Fibroblast of skin of left quadriceps (primary cell): ENCODE measurements at regions not wholly inside any gene's neighbourhood (a gene's known extent, or its start where the extent isn't known, plus 50 kb on each side); places are given as distances from the start of the nearest gene placed in this dataset.

Experiments
- DNase-seq, 2 experiments: peaks; one replicate each; pipeline ENCODE4 v3.0.0-alpha.2; 2013; ENCODE audit warnings: low read depth in 2 of 2

DNA sequence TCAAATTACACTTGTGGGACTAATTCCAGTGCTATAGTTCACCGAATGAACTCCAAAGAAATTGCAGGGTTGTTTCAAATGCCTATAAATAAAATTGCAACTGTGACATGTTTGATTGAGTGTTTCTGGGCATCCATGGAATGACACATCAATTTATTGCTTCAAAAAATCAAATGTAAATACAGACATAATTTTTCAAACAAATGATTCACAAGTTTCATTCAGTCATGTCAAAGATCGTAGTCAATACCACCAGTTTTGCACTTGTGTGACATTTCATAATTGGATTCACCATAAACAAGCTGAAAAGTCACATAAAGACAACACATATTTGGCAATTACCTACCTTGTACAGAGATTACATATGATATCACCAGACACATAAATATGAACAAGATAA lies 350.8 kb downstream of the CDH2 start:
- DNase-seq, result no peak

DNA sequence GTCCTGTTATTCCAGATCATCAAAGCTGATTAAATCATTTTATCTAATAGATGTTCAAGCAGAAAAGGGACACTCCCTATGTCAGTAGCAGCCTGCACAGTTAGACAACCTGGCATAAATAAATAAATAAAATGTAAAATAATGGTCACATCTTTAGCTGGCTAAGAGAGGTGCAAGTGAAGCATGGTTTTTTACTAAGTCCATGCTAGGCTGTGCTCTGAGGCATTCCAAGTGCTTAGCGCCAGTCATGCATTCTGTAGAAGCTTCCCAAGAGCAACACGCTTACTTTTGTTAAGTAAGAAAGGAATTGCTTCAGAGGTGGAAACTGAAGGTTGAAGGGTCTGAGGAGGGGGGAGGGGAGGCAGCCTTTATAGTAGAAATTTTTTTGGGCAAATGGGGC lies 351.2 kb downstream of the CDH2 start:
- no peak for DNase-seq

DNA sequence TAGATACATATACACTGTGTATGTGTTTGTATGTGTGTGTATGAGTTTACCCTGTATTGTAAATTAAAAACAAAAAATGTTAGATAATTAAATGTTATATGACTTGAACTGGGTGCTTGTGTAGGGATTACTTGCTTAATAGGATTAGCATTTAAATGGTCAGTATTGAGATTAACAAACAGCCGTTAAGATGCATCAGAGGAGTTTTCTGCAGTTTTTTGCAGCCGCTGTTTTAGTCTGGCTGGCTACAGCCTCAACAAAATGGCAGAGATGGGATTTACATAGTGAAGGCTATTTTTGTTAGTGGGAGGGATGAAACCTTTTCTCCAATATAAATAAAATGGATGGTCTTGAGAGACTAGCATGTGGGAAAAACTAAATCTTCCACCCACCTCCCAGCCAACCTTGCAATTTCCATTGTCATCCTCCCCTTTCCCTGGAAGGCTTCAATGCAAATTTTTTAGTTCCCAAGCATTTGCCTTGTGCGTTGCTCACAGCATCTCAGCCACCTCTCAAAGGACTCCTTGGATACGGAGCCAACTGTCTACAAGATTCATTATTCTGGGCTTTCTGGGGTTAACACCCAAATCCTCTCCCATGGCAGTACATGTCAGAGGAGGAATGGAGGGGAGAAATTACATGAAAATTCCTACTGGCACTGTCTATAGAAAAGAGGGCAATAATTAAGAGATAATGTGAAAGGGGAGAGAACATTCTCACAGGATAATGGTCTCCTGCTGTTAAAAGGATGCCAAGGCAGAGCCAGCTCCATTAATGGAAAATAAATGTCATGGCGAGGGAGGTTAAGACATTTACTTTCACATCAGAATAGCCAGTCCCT lies 351.9 kb downstream of the CDH2 start:
- DNase-seq, result no peak

DNA sequence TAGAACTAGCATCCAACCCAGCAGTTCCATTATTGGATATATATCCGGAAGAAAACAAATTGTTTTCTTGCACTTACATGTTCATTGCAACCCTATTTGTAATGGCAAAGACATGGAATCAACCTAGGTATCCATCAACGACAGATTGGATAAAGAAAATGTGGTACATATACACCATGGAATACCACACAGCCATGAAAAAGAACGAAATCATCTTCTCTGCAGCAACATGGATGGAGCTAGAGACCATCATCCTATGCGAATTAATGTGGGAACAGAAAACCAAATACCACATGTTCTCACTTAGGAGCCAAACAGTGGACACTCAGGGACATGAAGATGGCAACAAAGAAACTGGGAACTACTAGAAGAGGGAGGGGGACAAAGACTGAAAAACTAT lies 352.7 kb downstream of the CDH2 start:
- DNase-seq, result no peak

DNA sequence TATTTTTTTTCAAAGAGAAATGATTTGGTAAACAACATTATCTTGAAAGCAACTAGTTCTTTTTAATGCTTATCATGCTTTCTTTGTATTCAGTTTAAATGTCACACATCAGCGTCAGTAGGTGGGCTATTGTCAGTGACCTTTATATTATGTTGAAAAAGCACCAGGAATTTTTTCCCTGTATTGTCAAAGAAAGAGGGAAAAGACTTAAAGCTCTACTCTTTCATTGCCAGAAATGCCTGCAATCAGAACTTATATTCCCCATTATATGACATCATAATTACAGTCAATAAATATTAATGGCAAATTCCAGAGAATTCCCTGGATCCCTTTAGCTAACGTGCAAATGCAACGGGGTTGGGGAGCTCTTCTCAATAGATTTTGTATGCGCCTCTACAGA lies 353.9 kb downstream of the CDH2 start:
- DNase-seq, result no peak

DNA sequence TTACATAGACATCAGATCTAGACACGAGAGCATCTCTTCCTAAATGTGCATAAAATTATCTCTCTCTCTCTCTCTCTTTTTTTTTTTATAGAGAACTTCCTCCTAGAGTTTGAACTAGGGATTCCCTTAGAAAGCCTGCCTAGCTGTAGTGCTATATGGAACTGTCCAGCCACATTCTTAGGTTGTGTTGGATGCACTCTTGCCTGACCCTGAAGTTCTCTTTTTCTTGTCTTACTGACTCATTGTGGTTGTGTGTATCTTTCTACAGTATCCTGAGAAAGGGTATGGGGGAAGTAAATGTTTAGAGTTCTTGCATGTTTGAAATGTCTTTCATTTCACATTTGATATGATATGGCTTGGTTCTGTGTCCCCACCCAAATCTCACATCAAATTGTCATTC lies 368.2 kb downstream of the CDH2 start:
- no peak for DNase-seq

DNA sequence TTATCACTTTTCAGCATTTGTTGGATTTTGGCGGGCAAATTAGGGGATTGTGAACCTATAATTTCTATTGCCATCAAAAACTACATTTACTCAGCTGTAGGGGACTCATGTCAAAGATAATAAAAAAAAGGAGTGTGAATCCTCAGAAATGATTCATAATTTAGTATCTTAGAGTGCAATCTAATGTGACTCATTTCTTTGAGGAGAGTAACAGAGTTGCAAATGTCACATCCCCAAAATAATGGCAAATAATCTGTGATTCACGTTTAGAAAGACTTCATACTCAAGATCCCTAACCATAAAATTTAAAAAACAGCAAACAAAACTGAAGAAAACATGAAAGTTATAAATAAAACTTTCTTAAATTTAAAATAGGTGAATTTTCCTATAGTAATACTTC lies 373.0 kb downstream of the CDH2 start:
- no peak for DNase-seq

DNA sequence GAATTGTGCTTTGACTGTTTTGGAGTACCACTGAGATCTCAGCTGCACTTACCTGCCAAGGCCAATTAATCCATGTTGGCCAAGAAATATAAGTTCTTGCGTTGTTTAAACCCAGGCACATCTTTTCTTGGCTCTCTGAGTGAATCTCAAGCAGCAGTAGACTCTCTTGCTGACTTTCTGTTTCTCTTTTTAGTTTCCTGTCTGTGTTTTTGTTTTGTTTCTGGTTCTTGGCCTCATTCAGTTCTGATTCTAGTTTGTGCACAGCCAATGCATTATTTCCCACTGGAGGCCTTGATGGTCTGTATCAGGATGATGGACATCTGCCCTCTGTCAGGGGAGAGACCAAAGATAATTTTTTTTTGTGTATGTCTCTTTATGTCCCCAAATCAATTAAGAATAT lies 379.4 kb downstream of the CDH2 start:
- no peak for DNase-seq

DNA sequence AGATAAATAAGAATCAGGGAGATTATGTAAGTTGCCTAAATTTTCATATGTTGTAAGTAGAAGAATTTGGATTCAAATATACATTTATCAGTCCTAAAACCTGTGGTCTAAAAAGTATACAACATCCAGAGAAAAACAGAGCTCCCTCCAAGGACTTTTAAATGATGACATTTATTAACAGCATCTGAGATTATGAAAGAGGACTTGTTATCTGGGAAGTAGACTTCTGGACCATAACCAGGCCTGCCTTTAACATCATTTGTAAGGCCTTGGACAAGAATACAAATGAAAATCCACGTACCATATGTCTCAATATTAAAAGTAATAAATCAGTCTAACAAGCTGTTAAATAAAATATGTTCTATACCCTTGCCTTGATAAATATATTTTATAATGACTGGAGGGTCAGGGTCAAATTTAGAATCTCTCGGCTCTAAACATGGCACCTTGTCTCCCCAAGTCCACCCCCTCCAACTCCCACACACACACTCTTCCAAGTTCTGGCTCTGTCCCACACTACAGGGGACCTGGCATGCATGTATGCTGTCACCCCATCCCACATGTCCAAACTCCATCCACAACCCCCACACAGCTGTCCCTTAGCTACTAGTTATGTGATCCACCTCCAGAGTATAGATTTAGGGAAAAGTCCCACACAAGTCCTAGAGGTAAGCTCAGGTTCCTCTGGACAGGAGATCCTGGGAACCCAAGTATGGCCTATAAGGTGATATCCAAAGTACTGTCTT lies 382.6 kb downstream of the CDH2 start:
- no peak for DNase-seq

DNA sequence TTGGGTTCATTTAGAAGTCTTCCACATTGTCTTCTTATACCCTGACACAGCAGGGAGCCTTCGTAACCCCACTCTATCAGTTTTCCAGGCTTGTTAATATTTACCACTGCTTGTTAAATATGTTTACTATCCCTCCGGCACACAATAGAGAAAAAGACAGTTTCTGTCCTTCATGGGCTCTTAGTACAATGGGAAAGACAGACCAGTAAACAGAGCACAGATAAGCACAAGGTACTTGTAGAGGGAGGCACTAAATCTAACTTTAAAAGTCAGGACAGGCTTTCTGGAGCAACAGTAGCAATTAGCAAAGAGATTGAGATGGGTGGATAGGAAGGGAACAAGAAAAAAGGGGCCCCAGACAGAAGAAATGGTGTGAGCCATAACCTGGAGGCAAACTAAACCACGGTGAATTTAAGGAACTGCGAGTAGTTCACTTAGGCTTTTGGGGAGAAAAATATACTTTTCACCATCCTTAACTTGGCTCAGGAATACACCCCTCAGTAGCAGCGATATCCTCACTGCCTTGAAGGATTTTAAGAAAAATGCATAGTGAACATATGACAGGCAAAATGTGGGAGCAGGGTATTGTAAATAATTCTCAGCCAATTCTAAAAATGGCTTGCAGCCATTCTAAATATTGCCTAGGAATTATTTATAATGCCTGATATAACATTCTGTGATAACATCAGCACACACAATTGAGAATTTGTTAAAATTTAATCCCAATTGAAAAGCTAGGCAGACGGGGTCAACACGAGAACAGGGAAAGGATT lies 383.7 kb downstream of the CDH2 start:
- DNase-seq, result no peak

DNA sequence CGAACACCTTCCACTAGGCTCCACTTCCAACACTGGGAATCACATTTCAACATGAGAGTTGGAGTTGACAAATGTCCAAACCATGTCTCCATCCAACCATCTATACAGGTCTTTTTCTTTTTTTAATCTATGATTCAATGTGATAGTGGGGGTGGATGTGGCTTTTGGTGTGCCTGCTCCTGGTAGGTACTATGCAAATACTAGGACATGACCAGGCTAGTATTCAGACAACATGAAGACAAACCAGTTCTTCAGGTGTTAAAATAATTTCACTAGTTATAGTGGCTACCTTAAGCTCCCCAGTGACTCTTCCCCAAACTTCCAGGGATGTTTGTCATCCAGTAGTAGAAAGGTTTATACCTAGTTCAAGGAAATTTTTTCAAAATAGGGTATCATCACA lies 387.5 kb downstream of the CDH2 start:
- DNase-seq, result no peak

DNA sequence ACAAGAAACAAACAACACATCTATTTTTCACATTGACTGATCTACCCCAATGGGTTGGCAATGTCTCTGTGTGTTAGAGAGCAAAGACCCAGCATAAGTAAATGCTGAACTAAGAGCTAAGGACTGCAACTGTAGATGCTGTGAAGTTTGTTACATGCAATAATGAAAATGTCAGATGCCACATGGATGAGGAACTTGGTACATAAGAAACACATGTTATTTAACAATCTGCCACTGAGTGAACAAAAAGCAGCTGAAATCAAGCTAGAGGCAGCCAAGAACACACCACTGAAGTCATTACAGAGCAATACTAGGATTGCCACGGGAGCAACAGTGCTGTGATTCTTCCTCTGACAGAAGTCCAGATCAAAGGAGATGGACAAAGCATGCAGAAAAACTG lies 389.4 kb downstream of the CDH2 start:
- no peak for DNase-seq

DNA sequence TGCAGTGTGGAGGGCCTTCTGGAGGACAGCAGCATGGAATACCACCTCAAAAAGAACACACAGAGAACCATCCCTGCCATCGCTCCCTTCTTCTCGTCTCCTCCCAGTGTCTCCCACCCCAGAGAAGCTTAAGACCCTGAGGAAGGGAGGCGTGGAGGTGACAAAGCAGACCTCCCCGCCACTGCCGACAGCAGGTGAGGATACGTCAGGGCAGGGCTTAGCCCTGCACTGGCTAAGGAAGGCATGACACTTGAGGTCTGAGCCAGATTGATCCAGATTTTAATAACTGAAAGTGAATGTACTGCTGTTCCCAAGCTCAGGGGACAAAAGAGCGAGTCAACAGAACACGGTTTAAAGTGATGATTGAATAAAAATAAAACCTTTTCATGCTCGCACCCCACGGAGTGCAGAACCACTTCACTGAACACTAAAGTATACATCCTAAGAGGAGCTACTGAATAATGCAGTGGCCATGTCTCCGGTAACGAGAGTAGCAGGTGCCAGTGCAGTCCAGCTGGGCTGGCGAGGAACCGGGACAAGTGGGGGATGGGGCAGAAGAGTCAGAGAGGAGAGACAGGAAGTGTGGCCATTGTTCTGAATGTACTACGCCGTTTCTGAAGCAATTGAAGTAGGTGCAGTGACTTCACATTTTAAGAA lies 391.0 kb downstream of the CDH2 start:
- DNase-seq, result no peak

DNA sequence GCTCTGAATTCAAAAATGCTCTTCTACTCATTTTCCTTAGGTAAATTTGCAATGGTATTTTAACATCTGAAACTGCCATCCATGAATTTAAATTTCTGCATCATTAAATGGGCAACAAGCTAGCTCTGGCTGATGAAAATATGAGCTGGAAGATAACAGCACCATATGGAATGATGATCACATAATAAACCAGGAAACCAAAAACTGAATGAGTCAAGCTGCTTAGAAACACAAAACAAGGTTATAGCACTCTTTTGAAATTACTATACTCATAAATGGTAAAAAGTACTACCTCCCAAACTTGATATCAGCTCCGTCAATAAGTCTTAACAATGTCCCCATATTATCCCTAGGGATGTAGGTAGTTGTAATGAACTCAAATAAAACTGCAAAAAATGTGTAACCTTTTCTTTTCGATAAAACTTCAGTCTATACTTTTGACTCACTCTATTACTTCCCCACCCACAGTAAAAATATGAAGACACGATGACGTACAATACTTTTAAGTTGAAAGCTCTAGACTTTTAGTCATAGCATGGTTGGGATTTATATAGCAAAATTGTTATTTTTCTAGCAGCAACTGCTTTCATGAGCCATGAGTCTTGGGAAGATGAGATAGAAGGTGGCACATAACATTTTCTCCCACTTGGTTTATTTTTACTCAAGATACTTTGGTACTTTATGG lies 396.7 kb downstream of the CDH2 start:
- DNase-seq, result no peak

DNA sequence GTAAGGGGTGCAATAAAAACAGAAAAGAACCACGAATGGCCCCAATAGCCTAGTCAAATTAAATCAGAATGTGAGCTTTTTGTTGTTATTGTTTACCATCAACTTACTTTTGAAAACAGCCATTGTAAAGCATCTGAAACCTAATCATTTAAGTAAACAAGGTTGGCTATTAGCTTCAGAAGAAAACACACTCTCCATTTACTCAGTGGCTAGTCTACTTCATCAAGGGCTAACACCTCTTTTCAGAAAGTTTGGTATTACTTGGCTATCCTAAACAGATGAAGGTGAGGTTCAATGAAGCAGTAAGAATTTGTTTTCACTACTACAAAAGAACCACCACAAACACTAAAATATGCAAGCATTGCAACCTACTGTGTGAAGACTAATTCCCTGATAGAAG lies 398.0 kb downstream of the CDH2 start:
- DNase-seq, result no peak

DNA sequence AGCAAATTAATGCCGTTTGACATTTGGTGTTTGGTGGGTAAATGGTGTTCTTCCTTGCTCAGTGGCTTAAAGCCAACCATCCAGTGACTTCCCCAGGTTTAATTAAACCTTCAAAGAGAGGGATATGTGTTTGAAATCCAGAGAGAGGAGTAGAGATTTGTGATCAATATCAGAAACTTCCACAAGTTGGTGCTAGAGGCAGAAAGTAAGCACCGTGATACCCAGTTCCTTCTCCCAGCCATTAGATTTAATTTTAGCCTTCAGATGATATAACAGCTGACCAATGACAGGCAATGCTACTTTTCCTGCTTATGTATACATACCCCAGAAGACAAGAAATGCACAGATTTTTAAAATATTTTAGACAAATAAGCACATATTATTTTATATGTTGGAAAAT lies 398.5 kb downstream of the CDH2 start:
- no peak for DNase-seq

DNA sequence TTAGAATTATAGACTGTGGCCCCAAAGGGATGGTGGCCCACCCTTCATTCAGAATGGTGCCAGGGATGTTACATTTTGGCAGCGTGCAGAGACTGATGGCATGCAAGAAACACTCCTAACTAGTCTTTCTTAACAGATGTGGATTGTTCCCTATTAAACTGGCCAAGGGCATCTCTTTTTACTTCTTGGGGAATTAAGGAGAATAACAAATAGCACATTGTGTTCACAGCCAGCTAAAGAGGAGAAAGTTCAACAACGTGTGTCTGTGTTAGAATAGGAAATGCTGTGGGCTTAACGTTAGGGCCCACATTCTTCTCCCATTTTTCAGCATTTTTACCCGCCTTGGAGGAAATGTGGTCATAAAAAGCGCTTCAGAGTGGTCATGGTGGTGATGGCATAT lies 404.8 kb downstream of the CDH2 start:
- no peak for DNase-seq

DNA sequence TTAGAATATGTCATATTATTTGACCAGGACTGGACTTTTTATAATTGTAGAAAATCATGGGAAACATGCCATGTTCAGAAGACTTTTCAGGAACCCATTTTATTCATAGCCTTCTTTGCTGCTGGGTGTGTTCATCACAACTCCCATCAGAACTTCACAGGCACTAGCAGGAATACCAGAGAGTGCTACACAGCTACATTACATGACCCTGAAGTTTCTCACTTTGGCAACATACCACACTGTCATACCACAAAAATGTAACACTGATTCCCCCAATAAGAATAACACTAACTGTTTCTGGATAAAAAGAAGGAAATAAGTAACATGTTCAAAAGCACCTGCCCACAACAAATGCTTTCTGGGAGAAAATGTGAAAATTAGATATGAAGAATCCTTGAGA lies 405.4 kb downstream of the CDH2 start:
- no peak for DNase-seq

DNA sequence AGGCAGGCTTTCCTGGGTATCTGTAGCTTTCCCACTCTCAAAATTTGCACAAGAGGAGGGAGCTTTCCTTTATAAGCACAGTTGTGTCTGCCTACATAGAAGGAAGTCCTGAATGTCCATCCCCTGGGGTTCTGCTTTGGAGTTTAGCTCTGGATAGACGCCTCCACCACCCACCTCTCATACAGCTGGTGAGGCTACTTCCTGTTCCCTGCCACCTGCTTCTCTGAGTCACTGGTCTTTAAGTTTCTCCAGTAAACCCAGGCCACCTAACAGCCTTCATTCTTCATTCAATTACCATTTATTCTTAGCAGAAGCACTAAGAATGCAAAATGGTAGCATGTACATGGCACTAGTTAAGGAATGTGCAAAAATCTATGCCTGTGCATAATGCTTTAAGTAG lies 407.8 kb downstream of the CDH2 start:
- DNase-seq, result no peak

DNA sequence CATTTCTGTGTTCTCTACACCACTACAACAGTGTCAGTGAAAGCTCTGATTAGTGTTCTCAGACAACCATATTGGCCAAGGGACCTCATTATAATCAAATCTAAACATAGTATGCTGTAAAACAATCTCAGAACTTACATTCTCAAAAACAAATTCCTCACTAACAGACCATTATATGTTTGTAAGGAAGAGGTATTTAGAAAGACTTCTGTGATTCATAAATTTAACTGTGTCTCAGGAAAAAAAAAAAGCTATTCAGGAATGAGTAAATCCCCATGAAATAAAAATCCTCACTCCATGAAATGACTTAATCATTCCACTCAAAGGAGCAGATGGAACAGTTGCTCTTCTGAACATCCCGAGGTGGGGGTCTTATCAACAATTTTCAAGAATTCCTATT lies 413.0 kb downstream of the CDH2 start:
- no peak for DNase-seq

DNA sequence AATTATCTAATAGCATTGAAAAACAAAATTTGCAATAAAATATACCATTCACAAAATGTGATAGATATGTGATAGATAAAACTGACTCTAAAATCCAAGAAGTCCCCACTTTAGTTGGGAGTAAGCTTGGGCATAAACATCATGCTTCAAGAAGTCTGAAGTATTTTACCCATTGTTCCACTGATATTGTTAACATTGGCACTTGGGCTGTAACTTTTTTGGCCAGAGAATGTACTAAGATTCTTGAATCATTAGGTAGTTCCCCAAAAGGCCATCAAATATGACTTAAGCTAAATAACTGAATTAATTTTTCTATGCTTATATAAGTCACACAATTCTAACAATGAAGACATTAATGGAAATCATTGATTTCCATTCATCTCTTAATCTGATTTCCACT lies 413.6 kb downstream of the CDH2 start:
- no peak for DNase-seq

DNA sequence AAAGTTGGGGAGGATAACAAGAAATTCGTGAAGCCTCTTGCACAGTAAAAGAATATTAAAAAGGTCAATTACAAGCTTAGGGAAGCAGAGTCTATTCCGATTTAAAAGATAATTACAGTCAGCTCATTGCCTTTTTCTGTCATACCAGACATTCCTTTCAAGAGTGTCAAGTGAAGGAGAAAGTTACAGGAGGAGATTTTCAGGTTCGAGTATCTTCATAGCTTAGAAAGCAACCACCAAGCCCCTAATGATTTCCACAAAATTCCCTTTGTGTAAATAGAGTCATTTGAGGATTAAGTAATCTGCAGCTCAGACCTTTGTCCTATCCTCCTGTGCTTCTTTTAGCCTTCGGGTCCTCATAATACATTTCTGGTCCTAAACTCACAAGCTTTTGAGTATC lies 414.9 kb downstream of the CDH2 start:
- DNase-seq, result no peak
